Loucy (cell line): ENCODE measurements at regions not wholly inside any gene's neighbourhood (a gene's known extent, or its start where the extent isn't known, plus 50 kb on each side); places are given as distances from the start of the nearest gene placed in this dataset.

Experiments
- H2AFZ ChIP-seq: fragments of 200-600 bp; sonication (generic); 2 replicates; pipeline ENCODE4 v1.6.0; 2016; ENCODE audit warnings: antibody characterized with exemption, mild to moderate bottlenecking, low read length, moderate library complexity
- H3F3A ChIP-seq: fragments of 200-600 bp; 2 replicates; pipeline ENCODE4 v1.6.0; 2016; ENCODE audit warnings: antibody characterized with exemption, low read depth, mild to moderate bottlenecking
- H3K27me3 ChIP-seq: fragments of 200-600 bp; sonication (generic); 2 replicates; pipeline ENCODE4 v1.6.1; 2014; ENCODE audit warnings: low read length, mild to moderate bottlenecking; ENCODE audit not compliant: insufficient read depth, poor library complexity, severe bottlenecking
- H3K36me3 ChIP-seq: fragments of 200-600 bp; sonication (generic); 2 replicates; pipeline ENCODE4 v1.6.1; 2016; ENCODE audit warnings: low read length; ENCODE audit not compliant: insufficient read depth
- H3K4me1 ChIP-seq: fragments of 200-600 bp; sonication (generic); 2 replicates; pipeline ENCODE4 v1.5.1; 2014; ENCODE audit warnings: low read length, mild to moderate bottlenecking; ENCODE audit not compliant: insufficient read depth, poor library complexity, severe bottlenecking
- H3K4me2 ChIP-seq: fragments of 200-600 bp; sonication (generic); 2 replicates; pipeline ENCODE4 v1.6.0; 2014; ENCODE audit warnings: antibody characterized with exemption, low read length, low read depth, mild to moderate bottlenecking; ENCODE audit not compliant: poor library complexity, severe bottlenecking
- H3K4me3 ChIP-seq: fragments of 200-600 bp; sonication (generic); 2 replicates; pipeline ENCODE4 v1.5.1; 2014; ENCODE audit warnings: low read length, mild to moderate bottlenecking, mixed read lengths; ENCODE audit not compliant: poor library complexity, severe bottlenecking
- H3K79me2 ChIP-seq: fragments of 200-600 bp; sonication (generic); 2 replicates; pipeline ENCODE4 v1.6.1; 2014; ENCODE audit warnings: low read length; ENCODE audit not compliant: insufficient read depth
- H3K9ac ChIP-seq: fragments of 200-600 bp; sonication (generic); 2 replicates; pipeline ENCODE4 v1.6.0; 2014; ENCODE audit warnings: mild to moderate bottlenecking, low read depth, low read length, moderate library complexity; ENCODE audit not compliant: poor library complexity, severe bottlenecking
- H3K9me2 ChIP-seq: fragments of 200-600 bp; sonication (generic); replicated peaks from 2 replicates; pipeline ENCODE4 v1.6.1; 2016; ENCODE audit warnings: low read depth, low read length, mixed read lengths
- H3K9me3 ChIP-seq: fragments of 200-600 bp; sonication (generic); 2 replicates; pipeline ENCODE4 v1.6.1; 2014; ENCODE audit warnings: mild to moderate bottlenecking, antibody characterized with exemption, low read length, low read depth; ENCODE audit not compliant: insufficient read depth
- H4K20me1 ChIP-seq: fragments of 200-600 bp; sonication (generic); 2 replicates; pipeline ENCODE4 v1.6.0; 2014; ENCODE audit warnings: antibody characterized with exemption, low read length, mild to moderate bottlenecking; ENCODE audit not compliant: insufficient read depth, poor library complexity, severe bottlenecking
- CTCF ChIP-seq: fragments of 200-600 bp; sonication (generic); conservative IDR thresholded peaks from 2 replicates; pipeline ENCODE4 v1.5.1; 2014; ENCODE audit warnings: mild to moderate bottlenecking, antibody characterized with exemption, low read length
- EZH2phosphoT487 ChIP-seq: fragments of 200-600 bp; IDR thresholded peaks from 2 replicates; pipeline ENCODE4 v1.6.1; 2018; ENCODE audit warnings: antibody characterized with exemption, mild to moderate bottlenecking, moderate library complexity, borderline replicate concordance

GRCh38 chr12:123037791-123038190 is 57.3 kb downstream of the ARL6IP4 start:
- H3K36me3 ChIP-seq: no peaks in the 10 kb centered on the region
- no peak overlapping the region for H3K4me2 ChIP-seq
- no peaks in the 10 kb centered on the region for H3F3A ChIP-seq
- no peak overlapping the region for H2AFZ ChIP-seq
- no peaks in the 10 kb centered on the region for H3K9me2 ChIP-seq
- TF ChIP-seq CTCF (no peak), EZH2phosphoT487 (no peak)
- no peaks in the 10 kb centered on the region for H4K20me1 ChIP-seq
- no peak overlapping the region for H3K4me3 ChIP-seq
- H3K9ac ChIP-seq: no peak overlapping the region
- no peaks in the 10 kb centered on the region for H3K79me2 ChIP-seq
- H3K27me3 ChIP-seq: no peaks in the 10 kb centered on the region
- H3K9me3 ChIP-seq: no peaks in the 10 kb centered on the region
- no peaks in the 10 kb centered on the region for H3K4me1 ChIP-seq

GRCh38 chr12:123036466-123037285 is 56.2 kb downstream of the ARL6IP4 start:
- no peaks in the 10 kb centered on the region for H3K9me2 ChIP-seq
- H4K20me1 ChIP-seq: no peaks in the 10 kb centered on the region
- H3K9ac ChIP-seq: no peak overlapping the region
- no peaks in the 10 kb centered on the region for H3K36me3 ChIP-seq
- no peaks in the 10 kb centered on the region for H3K79me2 ChIP-seq
- TF ChIP-seq CTCF: no peak
- no peaks in the 10 kb centered on the region for H3F3A ChIP-seq
- no peak overlapping the region for H2AFZ ChIP-seq
- no peaks in the 10 kb centered on the region for H3K9me3 ChIP-seq
- H3K4me3 ChIP-seq: no peak overlapping the region
- no peaks in the 10 kb centered on the region for H3K4me1 ChIP-seq
- H3K4me2 ChIP-seq: no peak overlapping the region
- no peaks in the 10 kb centered on the region for H3K27me3 ChIP-seq

GRCh38 chr12:123035841-123036240 is 55.4 kb downstream of the ARL6IP4 start:
- no peak for TF ChIP-seq CTCF
- no peak for TF ChIP-seq EZH2phosphoT487

More at GRCh38 chr12:123035841-123036240, 55.4 kb downstream of the ARL6IP4 start:
- Histone ChIP-seq H3K36me3 (no peaks in the 10 kb centered on the region), H3K4me2 (no peak overlapping the region), H3K27me3 (no peaks in the 10 kb centered on the region), H3K4me1 (no peaks in the 10 kb centered on the region), H3K9me2 (no peaks in the 10 kb centered on the region), H2AFZ (no peak overlapping the region), H3K9me3 (no peaks in the 10 kb centered on the region), H4K20me1 (no peaks in the 10 kb centered on the region), H3F3A (no peaks in the 10 kb centered on the region), H3K4me3 (no peak overlapping the region), H3K9ac (no peak overlapping the region), H3K79me2 (no peaks in the 10 kb centered on the region)
